Epithelial cell of esophagus (primary cell): ENCODE measurements at regions not wholly inside any gene's neighbourhood (a gene's known extent, or its start where the extent isn't known, plus 50 kb on each side); places are given as distances from the start of the nearest gene placed in this dataset.

Experiments
- DNase-seq: peaks from one replicate; pipeline ENCODE4 v3.0.0; 2010; ENCODE audit warnings: low read depth
- H3K4me3 ChIP-seq: 2 replicates; pipeline ENCODE4 v1.5.1; 2011; ENCODE audit warnings: mild to moderate bottlenecking, low read length, control low read depth
- CTCF ChIP-seq: IDR thresholded peaks from 2 replicates; pipeline ENCODE4 v1.5.1; 2011; ENCODE audit warnings: low read depth, mild to moderate bottlenecking, low read length, control low read depth, inconsistent platforms; ENCODE audit not compliant: insufficient read depth; ENCODE audit errors: missing control alignments

- TF ChIP-seq CTCF: no peak
- peak; percentile 89 for DNase-seq
Observed at GRCh38 chr3:168981396-168981795, 682.1 kb downstream of the MECOM start.

DNA sequence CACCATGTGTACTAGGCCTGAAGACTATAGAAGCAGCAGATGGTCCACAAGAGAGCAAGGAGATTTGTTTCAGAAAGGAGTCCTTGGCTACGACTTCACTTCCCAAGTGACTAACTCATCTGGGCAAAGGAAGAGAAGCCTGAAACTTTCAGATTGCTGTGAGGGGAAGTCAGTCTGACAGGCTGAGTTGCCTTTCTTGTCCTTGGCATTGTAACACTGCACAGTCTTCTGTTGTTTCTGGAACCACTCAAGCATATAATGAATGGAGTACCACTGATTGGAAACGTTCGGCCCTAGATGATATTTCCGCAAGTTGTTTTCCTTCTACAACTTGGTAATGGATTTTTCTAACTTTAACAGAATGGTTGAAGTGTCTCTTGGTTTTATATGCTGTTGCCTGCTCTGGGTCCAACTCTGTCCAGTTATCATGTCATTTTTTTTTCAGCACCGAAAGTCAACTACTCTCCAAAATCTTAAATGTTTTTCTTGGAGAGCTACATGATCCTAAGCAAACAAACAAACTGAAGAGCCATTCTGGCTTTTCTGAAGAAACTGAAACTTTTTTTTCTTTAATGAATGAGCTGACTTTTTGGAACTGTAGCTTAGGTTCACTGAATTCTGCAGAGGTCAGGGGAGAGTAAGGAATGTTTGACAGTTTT lies 685.7 kb downstream of the MECOM start:
- H3K4me3 ChIP-seq: no peak overlapping the region
- peak; percentile 20 for DNase-seq
- TF ChIP-seq CTCF: no peak

More at GRCh38 chr3:168981396-168981795, 682.1 kb downstream of the MECOM start:
- no peak overlapping the region for H3K4me3 ChIP-seq

- H3K4me3 ChIP-seq: no peak overlapping the region
- DNase-seq: no peak
- TF ChIP-seq CTCF: no peak
Observed at GRCh38 chr3:168976969-168977368, 686.5 kb downstream of the MECOM start.

DNA sequence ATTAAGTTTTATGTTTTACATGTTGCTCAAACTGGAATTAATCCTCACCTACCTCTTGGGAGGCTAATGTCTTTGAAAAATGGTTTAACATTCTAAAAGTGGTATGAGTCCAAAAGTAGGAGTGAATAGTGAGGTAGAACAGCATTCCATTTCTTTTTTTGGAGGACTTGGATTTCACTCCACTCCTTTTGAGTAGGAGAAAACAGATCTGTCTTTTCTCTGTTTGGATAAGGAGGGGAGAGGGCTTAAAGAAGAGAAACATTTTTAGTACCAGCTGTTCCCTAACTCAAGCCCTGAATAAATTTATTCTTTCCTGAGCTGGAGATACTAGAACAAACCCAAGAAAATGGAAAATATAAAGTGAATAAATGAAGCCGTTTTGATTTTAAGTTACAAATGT lies 687.9 kb downstream of the MECOM start:
- H3K4me3 ChIP-seq: no peak overlapping the region
- no peak for TF ChIP-seq CTCF

GRCh38 chr3:168974617-168975403 lies 688.7 kb downstream of the MECOM start:
- H3K4me3 ChIP-seq: no peak overlapping the region
- no peak for TF ChIP-seq CTCF
- no peak for DNase-seq

More for the DNA sequence above, 687.9 kb downstream of the MECOM start:
- DNase-seq: no peak

DNA sequence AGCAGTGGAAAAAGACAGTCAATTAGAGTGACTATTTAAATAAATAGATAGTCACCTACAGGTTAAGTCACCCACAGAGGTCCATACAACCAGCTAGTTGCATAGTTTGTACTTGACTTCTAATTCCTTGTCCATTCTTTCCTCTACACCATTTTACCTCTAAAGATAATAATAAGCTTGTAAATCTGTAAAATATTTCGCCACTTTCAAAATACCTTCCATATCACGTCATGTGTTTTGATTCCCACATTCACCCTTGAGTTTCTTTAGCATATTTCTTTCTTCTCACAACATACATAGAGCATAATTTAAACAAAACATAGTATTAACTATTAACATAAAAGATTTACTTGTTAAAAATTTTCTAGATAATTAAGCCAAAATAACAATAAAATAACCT lies 689.6 kb downstream of the MECOM start:
- DNase-seq: no peak
- H3K4me3 ChIP-seq: no peak overlapping the region
- no peak for TF ChIP-seq CTCF

- no peak for TF ChIP-seq CTCF
- no peak for DNase-seq
Observed at GRCh38 chr3:168973206-168973605, 690.3 kb downstream of the MECOM start.

More at GRCh38 chr3:168973206-168973605, 690.3 kb downstream of the MECOM start:
- H3K4me3 ChIP-seq: no peak overlapping the region
